NCI-H146 (cell line): ENCODE measurements at regions not wholly inside any gene's neighbourhood (a gene's known extent, or its start where the extent isn't known, plus 50 kb on each side); places are given as distances from the start of the nearest gene placed in this dataset.
"Not testable (repeated sequence)": the region's sequence is repeated elsewhere in the genome, so short reads cannot be mapped to it uniquely, and the experiment has no call there.

Experiments used
- DNase-seq: peaks from one replicate; lab custom pipeline; 2025; lab: John Stamatoyannopoulos, UW

DNA sequence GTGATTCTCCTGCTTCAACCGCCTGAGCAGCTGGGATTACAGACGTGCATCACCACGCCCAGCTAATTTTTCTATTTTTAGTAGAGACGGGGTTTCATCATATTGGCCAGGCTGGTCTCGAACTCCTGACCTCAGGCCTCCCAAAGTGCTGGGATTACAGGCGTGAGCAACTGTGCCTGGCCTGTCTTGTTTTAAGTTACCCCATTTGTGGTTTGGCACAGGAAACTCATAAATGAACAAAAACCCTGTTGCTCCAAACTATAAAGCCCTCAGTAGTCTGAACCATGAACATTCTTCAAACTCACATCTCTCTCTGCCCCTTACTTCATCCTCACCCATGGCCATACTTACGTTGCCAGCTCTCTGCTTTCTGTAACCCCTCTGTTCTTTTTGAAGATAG, 61.7 kb downstream of the RHOU start:
- DNase-seq, result not testable (repeated sequence)

DNA sequence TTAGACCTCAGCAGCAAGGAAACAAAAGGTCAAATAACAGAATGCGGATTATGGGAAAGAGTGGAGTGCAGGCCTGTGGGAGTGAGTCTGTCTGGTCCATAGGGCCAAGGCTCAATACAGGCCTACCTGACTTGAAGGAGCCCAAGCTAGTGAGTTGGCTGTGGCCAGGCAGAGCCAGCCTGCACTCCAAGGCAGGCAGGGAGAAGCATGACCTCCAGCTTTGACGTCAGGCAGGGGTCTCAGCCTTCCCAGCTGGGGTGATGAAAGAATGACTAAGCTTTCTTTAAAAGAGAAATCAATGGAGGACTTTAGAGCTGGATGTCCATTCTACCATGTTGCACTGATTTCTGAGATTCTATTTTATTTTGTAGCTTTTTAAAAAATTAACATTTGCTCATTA, 62.8 kb downstream of the RHOU start:
- no peak for DNase-seq

DNA sequence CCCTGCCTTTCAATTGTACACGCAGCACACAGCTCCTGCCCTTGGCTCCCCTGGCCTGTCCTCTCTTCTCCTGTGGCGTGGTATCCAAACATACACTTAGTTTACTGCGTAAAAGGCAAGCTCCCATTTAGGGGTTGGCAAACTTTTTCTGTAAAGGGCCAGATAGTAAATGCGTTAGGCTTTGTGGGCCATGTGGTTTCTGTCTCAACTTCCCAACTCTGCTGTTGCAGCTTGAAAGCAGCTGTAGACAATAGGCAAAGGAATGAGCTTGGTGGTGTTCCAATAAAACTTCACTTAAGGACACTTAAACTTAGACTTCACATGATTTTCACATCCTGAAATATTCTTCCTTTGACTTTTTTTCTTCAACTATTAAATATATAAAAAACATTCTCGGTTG, 63.3 kb downstream of the RHOU start:
- no peak for DNase-seq

DNA sequence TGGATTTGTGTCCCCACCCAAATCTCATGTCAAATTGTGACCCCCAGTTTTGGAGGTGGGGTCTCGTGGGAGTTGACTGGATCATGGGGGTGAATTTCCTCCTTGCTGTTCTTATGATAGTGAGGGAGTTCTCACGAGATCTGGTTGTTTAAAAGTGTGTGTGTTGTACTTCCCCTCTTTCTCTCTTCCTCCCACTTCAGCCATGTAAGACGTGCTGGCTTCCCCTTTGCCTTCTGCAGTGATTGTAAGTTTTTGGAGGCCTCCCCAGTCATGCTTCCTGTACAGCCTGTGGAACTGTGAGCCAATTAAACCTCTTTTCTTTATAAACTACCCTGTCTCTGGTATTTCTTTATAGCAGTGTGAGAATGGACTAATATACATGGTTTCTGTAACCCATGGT, 64.6 kb downstream of the RHOU start:
- DNase-seq, result no peak

DNA sequence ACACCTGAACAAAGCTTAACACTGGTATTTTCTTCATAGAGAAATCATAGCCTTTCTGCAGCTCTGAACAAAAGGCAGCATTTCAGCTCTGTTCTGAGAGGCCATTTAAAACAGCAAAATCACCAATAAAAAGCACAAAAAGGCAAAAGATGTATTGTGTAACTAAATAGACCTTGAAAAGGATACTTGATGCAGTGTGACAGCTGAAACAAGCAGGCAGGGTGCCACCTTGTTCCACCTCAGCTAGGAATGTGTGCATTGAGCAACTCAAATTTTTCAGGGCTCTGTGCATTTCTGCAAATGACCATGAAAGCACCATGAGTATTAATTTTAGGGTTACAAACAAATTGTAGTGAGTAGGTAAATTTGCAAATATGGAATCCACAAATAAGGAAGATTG, 65.8 kb downstream of the RHOU start:
- DNase-seq, result no peak

DNA sequence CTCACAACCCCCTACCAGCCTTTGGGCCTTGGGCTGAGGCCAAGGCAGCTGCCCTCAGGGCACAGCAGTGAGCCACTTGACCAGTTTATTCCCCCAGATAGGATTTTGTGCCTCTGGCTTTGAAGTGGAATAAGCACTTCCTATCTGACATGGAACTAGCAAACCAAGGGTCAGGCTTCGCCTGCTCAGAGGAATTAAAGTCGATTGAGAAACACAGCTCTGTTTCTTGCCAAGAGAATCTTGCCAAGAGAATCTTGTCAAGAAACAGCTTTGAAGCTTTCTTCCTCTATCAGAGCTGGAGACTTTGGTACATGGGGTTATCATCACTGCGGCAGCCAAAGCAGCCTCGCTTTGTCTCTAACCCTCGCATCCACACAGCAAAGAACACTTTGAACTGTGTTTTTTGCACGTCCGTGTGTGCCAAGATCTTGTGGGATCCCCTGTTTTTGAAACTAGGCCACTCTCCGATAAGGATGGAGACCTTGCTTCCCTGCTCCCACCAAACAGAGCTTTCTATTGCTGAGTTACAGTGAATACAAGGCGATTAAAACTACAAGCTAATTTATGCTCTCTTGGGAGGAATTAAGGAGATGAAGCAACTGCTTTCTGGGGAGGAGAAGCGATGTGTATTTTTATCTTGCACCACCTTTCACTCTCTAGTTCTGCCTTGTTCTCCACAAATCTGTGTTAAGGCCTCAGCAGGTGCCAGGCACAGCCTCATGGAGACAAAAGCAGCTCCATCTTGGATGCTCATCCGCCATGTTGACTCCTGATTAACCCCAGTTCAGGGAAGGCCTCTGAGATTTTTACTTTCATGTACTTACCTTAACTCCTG, 67.3 kb downstream of the RHOU start:
- DNase-seq, result no peak

DNA sequence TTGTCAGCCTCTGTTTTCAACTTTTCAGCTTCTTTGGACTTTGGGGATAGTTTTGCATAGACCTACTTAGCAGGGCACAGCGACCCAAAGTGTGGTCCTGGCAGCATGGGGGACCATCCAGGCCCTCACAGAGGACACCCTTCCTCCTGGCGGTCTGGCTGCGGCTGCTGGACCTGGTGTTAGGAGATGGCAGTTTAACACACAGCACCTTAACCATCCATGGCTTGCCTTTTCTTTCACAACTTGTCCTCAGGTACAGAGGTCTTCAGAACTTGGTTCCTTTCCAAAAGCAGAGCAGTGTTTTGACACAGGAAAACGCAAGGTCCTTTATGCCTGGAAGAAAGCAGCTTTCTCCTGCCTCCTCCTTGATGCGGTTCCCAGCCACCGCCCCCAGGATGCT, 68.1 kb downstream of the RHOU start:
- no peak for DNase-seq

DNA sequence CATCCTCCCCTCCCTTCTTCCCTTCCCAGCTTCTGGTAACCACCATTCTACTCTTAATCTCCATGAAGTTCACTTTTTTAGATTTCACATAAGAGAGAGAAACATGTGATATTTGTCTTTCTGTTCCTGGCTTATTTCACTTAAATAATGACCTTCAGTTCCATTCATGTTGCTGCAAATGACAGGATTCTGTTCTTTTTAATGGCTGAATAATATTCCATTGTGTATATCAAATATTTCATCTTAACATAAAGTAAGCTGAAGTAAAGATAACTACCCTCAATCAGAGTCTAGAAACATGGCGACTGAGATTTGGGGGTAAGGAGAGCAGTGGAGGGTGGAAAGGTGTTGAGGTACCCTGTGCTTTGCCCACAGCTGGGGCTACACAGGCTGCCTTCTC, 68.9 kb downstream of the RHOU start:
- DNase-seq, result no peak

DNA sequence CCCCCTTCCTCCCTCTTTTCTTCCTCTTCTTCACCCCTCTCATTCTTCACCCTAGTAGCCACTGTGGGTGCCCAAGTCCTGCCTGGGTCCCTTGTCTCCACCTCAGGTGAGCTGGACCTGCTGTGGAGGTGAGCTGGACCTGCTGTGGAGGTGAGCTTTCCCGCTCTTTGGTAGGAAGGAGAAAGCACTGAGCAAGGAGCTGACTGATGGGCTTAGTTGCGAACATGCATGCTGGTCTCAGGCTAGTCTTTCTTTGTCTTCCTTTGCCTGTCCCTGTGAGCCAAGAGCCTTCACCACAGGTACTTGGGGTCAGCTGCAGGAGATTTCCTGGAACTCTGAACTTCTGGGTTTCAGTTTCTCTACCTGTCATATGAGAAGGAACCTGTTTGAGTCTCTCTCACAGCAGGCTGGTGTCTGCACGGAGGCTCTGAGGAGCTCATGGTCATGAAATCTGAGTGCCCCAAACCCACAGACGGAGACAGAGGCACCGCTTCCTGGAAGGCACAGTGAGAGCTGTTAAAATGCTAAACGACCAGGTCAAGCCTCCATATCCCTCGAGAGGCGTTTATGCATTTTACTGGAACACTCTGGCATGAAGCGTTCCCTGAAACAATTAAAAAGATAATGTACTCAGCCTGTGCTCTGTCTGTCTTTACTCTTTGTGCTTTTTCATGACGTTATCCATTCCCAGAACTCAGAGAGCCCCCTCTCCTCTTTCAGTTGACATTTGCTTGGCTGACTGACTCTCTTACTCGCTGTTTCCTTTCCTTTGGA, 69.5 kb downstream of the RHOU start:
- DNase-seq, result no peak

DNA sequence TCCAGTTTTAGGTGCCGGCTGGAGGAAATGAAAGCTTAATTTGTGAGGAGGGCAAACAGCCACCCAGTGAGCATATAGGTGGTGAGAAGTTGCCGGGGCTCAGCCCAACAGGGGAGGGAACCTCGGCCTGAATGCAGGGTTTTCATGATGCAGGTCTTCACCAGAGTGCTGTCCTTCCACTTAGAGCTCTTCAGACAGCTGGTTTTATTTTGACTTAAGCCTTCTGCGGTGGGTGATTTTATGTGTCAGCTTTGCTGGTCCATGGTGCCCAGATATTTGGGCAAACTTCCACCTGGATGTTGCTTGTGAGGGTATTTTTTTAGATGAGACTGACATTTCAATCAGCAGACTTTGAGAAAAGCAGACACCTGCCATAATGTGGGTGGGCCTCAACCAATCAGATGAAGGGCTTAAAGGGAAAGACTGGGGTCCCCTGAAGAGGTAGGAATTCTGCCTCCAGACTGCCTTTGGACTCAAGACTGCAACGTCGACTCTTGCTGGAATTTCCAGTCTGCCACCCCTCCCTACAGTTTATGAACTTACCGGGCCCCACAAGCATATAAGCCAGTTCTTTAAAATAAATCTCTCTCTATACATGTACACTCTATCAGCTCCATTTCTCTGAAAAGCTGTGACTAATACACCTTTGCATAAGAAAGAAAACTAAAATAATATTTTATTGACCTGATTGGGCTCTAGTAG, 72.8 kb downstream of the RHOU start:
- DNase-seq, result no peak

DNA sequence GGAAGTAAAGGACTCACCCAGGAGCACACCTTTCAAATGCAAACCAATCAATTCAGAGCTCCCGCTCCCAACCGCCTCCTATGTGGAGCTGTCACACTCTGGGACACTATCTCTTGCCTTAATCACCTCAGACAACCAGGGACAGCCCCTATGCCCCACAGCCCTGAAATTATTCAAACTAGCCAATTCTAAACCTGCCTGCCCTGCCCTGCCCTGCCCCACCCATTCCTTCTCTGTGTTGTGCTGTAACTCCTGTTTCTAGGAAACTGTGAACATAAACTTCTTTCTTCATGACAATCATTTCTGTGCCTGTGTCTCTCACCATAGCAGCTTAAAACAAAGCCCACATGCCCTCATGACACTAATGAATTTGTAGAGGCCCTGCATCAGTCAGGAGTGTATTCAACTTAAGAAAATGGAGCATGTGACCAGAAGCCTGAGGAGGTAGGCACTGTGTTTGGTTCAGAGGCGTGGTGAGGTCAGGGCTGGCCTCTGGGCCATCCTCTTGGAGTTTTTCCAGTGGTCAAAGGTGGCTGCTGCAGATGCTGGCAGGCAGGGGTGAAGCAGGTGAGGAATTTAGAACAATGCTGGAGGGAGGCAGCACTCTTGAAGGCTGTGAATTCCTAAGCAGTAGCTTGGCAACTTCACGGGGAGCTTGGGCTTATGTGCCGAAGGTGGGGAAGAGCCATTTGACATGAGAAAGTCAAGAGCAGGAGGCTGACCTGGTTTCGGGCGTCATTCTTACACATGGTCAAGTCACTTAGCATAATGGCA, 74.5 kb downstream of the RHOU start:
- no peak for DNase-seq

DNA sequence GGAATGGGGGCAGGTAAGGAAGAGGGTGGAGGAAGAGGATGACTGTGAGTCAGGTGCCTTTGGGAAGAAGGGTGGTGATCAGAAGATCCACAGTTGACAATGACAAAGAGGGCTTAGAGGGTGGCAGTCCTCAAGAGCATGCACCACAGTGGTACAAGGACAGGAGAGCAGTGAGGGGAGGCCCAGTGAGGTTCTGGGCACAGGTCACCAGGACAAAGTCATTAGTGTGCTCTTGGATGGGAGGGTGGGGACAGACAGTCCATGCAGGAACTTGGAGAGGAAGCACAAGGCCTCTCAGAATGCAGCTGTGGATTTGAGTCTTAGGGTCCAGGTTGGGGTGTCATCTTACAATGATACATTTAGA, 75.1 kb downstream of the RHOU start:
- DNase-seq, result no peak

DNA sequence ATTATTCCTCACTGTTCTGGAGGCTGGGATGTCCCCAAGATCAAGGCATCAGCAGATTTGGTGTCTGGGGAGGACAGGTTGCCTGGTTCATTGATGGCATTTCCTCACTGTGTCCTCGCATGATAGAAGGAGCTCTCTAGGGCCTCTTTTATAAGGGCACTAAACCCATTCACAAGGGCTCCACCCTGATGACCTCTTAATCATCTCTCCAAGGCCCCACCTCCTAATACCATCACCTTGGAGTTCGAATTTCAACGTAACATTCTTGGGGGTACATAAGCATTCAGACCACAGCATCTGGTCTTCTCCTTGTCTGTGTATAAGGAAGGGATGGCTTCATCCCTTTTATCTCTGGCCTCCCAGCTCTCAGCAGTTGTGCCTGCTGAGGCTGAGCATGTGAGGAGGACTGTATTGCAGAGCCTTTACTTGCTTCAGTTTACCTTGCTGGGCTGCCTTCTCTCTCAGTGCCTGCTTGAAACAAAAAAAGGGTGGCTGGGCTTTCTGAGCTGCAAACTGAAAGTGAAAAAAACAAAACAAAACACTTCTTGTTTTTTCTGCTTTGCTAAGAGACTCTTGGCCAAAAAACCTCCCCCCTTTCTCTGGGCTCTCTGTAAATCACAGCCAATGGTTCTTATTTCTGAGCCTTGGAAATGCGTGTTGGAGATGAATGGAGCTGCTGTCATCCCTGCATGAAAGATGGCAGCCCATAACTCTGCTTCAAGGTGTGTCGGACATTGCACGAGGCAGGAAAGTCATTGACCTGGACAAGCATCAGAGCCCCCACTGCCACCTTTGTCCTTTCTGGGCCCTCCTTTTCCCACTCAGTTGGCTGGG, 75.8 kb downstream of the RHOU start:
- DNase-seq, result no peak

DNA sequence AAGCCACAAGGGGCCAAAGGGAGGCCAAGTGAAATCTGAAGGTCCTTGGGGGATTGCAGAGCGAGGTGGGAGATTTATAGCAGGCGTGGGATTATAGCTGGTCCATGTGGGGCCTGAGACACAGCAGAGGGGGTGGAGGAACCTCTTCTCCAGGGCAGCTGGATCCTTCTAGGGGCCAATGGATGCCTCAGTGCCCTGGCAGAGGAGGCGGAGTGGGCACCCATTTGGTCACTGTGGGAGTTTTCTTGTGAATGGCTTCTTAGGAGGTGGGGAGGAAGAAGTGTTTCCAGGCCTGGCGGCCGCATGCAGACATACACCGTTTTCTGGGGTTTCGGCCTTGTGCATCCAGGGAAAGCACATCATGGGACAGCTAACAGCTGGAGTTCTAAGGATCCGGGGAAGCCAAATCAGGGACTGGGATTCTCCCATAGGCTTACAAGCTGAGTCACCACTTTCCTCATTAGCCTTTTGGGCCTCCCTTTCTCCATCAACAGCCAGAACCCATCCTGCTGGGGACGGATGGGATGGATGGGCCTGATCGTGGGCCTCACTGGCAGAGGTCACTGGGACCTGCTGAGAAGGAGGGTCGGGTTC, 76.5 kb downstream of the RHOU start:
- DNase-seq, result no peak

DNA sequence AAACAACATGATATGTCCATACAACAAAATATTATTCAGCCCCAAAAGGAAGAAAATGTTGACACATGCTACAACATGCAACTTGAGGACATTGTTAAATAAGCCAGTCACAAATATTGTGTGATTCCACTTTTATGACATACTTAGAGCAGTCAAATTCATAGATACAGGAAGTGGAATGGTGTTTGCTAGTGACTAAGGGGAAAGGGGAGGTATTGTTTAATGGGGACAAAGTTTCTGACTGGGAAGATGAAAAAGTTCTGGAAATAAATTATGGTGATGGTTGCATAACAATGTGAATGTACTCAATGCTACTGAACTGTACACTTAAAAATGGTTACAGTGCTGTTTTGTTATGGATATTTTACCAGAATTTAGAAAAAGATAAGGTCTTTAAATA, 77.7 kb downstream of the RHOU start:
- no peak for DNase-seq

DNA sequence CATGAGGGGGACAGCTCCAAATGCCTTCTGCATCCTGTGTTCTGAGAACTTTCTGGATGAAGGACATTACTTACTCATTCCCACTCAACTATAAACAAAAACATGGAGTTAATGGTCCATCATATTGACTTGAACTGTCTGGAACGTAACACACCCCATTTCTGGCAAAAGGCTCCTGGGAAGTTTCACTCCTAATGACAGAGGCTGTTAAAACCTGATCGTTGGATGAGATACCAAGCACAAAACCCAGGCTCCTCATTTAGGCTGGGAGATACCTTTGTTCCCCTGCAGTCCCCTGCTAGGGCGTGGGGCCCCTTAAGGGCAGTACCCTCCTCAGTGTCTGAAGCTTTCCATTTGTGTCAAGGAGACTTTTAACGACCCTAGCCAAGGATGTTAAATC, 78.9 kb downstream of the RHOU start:
- DNase-seq, result no peak

DNA sequence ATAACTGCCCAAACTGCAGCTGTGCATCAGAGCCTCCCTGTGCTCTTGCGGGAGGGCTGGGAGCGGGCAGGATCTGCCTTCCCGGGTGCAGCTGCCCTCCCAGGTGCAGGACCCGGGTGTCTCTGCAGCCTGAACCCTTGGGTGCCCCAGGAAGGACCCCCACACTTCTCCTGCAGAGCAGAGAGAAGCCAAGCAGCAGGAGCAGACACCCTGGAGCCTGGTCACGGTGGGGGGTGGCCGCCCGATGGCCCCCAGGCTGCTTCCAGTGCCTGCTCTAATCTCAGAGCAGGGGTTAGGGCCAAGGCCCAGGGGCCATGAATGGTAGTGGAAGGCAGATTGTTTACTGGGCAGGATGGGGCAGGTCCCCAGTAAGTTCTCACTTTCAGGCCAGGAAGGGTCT, 83.0 kb downstream of the RHOU start:
- no peak for DNase-seq

DNA sequence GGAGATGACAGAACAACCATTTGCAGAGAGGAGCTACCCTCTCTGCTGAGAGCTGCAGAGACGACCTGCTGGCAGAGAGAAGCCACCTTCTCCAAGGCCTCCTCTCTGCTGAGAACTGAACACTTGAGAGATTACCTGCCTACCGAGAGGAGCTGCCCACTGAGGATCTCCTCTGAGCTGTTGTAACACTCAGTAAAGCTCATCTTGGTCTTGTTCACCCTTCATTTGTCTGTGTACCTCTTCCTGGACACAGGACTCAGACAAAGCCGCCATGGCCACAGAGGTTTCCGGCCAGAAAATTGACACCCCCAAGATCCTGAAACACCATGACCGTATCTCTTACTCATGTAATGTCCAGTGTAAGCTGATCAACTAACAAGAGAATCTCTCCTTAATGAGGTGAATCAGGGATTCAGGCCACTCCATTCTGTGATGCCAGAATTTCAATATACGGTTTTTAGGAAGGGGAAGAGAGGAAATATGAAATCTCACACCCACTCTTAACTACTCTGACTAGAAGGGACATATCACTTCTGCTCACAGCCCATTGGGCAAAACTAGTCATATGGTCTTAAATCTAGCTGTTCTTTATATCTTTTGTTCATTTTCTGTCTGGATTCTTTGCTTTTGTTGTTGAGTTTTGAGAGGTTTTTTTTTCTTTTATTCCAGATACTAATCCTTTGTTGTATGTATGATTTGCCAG, 83.8 kb downstream of the RHOU start:
- DNase-seq, result no peak

DNA sequence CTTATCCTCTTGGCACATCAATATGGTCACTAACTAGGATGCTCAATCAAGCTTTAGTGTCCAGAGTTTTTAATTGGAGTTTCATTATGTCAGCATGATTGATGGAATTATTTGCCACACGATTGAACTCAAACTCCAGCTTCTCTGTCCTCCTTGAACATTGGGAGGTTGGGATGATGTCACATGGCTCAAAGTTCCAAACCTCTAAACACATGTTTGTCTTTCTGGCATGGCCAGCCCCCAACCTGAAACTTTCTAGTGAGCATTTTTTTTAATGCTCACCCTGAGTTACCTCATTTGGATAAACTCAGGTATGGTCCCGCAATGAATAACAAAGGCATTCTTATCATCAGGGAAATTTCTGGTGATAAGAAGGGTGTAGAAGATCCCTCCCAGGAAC, 86.0 kb downstream of the RHOU start:
- no peak for DNase-seq

DNA sequence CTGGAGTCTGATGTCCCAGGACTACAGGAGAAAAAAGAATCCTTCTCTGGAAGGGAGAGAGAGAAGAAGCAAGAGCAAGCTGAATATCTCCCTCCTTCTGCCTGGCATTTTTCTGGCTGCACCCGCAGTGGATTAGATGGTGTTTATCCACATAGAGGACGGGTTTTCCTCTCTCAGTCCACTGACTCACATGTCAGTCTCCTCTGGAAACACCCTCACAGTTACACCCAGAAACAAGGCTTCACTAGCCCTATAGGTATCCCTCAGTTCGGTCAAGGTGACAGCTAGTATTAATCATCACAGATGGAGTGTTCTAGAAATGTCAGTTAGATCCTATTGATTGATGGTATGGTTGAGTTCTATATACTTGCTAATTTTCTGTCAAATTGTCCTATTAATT, 87.9 kb downstream of the RHOU start:
- no peak for DNase-seq
